ENCODE measurements at regions not wholly inside any gene's neighbourhood (a gene's known extent, or its start where the extent isn't known, plus 50 kb on each side); places are given as distances from the start of the nearest gene placed in this dataset.

DNA sequence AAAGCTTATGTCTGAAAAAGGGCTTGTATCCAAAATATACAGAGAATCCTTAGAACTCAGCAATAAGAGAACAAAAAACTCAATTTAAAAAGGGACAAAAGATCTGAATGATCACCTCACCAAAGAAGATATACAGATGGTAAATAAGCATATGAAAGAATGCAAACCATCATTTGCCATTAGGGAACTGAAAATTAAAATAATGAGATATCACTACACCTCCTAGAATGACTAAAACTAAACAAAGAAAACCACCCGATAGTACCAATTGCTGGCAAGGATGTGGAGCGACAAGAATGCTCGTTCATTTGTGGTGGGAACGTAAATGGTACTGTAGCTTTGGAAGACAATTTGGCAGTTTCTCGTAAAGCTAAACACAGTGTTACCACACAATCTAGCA is 66.9 kb upstream of the MPHOSPH6 start:
- H3K4me3 Mint-ChIP-seq = no peak overlapping the region
- DNase-seq = no peak
- no peak overlapping the region for H3K27ac Mint-ChIP-seq
- H3K4me1 Mint-ChIP-seq = no peaks in the 10 kb centered on the region
- POLR2A ChIA-PET = no interaction called here
- H3K9me3 Mint-ChIP-seq = no peaks in the 10 kb centered on the region
- H3K27me3 Mint-ChIP-seq = peaks cover 43% of the 10 kb centered on the region
- H3K36me3 Mint-ChIP-seq = no peaks in the 10 kb centered on the region
- no peak for ATAC-seq (ENCODE audit: low read depth)

DNA sequence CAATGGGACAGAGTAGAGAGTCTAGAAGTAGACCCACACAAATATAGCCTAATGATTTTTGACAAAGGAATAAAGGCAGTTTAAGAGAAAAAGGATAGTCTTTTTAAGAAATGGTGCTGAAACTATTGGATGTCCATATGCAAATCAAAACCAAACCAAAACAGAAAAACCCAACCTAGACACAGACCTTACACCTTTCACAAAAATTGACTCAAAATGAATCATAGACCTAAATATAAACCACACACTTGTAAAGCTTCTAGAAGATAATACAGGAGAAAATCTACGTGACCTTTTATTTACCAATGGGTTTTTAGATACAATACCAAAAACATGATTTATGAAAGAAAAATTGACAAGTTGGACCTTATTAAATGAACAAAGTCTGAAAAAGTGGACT is 66.4 kb upstream of the MPHOSPH6 start:
- no peaks in the 10 kb centered on the region for H3K36me3 Mint-ChIP-seq
- H3K9me3 Mint-ChIP-seq = no peaks in the 10 kb centered on the region
- no peaks in the 10 kb centered on the region for H3K4me1 Mint-ChIP-seq
- no peak for ATAC-seq (ENCODE audit: low read depth)
- no peak overlapping the region for H3K27ac Mint-ChIP-seq
- POLR2A ChIA-PET = no interaction called here
- H3K4me3 Mint-ChIP-seq = no peak overlapping the region
- peaks cover 43% of the 10 kb centered on the region for H3K27me3 Mint-ChIP-seq
- no peak for DNase-seq

DNA sequence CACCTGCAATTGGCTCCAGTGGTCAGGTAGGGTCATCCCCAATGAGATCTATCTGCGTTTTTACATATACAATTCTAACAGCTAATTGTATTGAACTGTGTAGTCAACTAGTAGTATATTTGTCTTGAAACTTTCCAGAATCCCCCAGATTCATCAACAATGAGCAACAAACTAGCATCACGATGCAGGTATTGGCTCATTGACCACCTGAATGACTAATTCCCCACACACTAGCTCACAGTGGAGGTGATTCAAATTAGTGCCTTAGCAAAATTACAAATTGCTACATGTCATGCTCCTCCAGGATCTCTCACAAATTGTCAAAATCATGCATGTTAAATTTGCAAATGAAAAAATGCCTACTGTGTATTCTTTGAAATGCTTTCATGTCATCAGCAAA is 62.8 kb upstream of the MPHOSPH6 start:
- ATAC-seq (ENCODE audit: low read depth) = no peak
- no peaks in the 10 kb centered on the region for H3K9me3 Mint-ChIP-seq
- H3K4me1 Mint-ChIP-seq = peaks cover 1% of the 10 kb centered on the region
- H3K4me3 Mint-ChIP-seq = no peak overlapping the region
- DNase-seq = no peak
- H3K27me3 Mint-ChIP-seq = peaks cover 33% of the 10 kb centered on the region
- no peak overlapping the region for H3K27ac Mint-ChIP-seq
- POLR2A ChIA-PET = interaction anchor here (0.6 kb wide), 1 partner anchor 445 kb away, joined by 5 read pairs; no protein-coding TSS in a partner anchor
- H3K36me3 Mint-ChIP-seq = no peaks in the 10 kb centered on the region

GRCh38 chr16:82231008-82231787 is 61.2 kb upstream of the MPHOSPH6 start:
- H3K27me3 Mint-ChIP-seq = peaks cover 31% of the 10 kb centered on the region

DNA sequence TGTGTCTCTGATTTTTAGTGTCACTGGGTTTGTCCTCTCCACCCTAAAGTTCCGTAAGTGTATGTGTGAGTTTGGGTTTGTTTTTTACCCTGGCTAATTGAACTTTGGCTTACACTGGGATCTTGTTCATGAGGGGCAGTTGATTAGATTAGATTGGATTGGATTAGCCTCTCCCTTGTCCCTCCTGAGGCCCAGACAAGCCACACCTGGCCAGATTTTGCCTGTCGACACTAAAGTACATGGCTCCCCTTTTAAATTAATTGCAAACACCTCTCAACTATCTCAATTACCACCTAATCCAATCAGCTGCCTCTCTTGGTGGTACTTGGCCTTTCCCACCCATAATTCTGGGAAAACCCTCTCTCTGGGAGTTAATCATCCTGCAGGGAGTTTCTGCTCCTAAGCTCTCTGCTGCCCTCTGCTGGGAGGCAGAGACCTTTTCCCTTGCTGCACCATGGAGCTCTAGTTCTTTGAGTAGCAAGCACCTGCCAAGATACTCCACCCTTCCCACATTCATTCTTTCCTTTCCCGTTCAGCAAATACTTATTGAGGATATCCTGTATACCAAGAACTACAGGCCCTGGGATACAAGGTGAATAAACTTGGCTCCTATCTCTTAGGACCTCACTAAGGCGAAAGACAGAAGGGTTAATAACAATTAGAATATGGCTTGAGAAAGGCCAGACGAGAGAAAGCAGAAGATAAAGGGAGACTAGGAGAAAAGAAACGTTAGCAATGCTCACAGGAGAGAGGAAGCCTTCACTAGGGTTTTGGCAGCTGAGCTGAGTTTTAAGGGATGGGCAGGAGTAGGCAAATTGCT is 60.0 kb upstream of the MPHOSPH6 start:
- ATAC-seq (ENCODE audit: low read depth) (peak; percentile 33), DNase-seq (peak; percentile 57)
- H3K4me1 Mint-ChIP-seq = peaks cover 1% of the 10 kb centered on the region
- H3K4me3 Mint-ChIP-seq = no peak overlapping the region
- POLR2A ChIA-PET = no interaction called here
- peaks cover 28% of the 10 kb centered on the region for H3K27me3 Mint-ChIP-seq
- no peaks in the 10 kb centered on the region for H3K36me3 Mint-ChIP-seq
- H3K27ac Mint-ChIP-seq = no peak overlapping the region
- H3K9me3 Mint-ChIP-seq = no peaks in the 10 kb centered on the region

More at GRCh38 chr16:82231008-82231787, 61.2 kb upstream of the MPHOSPH6 start:
- peaks cover 1% of the 10 kb centered on the region for H3K4me1 Mint-ChIP-seq
- no peak for ATAC-seq (ENCODE audit: low read depth)
- H3K4me3 Mint-ChIP-seq = no peak overlapping the region
- no peak overlapping the region for H3K27ac Mint-ChIP-seq
- H3K9me3 Mint-ChIP-seq = no peaks in the 10 kb centered on the region
- no peak for DNase-seq
- H3K36me3 Mint-ChIP-seq = no peaks in the 10 kb centered on the region
- POLR2A ChIA-PET = no interaction called here

- ATAC-seq (ENCODE audit: low read depth) = no peak
- no peak for DNase-seq
- POLR2A ChIA-PET = no interaction called here
- H3K27me3 Mint-ChIP-seq = peaks cover 47% of the 10 kb centered on the region
- H3K36me3 Mint-ChIP-seq = no peaks in the 10 kb centered on the region
- H3K4me3 Mint-ChIP-seq = no peak overlapping the region
- H3K27ac Mint-ChIP-seq = no peak overlapping the region
- H3K4me1 Mint-ChIP-seq = peaks cover 1% of the 10 kb centered on the region
- no peaks in the 10 kb centered on the region for H3K9me3 Mint-ChIP-seq
Measured at GRCh38 chr16:82226327-82226726, 56.3 kb upstream of the MPHOSPH6 start.

- no peak for DNase-seq
- Mint-ChIP-seq H3K4me3 (no peak overlapping the region), H3K36me3 (no peaks in the 10 kb centered on the region), H3K27me3 (peaks cover 44% of the 10 kb centered on the region), H3K9me3 (no peaks in the 10 kb centered on the region), H3K4me1 (no peaks in the 10 kb centered on the region), H3K27ac (no peak overlapping the region)
- no peak for ATAC-seq (ENCODE audit: low read depth)
- POLR2A ChIA-PET = no interaction called here
Measured at GRCh38 chr16:82224821-82225220, 54.8 kb upstream of the MPHOSPH6 start.

DNA sequence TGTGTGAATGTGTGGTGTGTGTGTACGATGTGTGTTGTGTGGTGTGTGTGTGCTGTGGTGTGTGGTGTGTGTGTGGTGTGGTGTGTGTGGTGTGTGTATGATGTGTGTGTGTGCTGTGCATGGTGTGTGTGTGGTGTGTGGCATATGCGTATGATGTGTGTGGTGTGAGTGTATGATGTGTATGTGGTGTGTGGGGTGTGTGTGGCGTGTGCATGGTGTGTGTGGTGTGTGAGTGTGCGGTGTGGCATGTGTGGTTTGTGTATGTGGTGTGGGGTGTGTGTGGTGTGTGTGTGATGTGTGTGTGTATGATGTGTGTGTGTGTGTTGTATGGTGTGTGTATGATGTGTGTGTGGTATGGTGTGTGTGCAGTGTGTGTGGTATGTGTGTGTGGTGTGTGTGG is 50.5 kb upstream of the MPHOSPH6 start:
- ATAC-seq (ENCODE audit: low read depth) (no peak), DNase-seq (no peak)
- peaks cover 40% of the 10 kb centered on the region for H3K27me3 Mint-ChIP-seq
- H3K9me3 Mint-ChIP-seq = no peaks in the 10 kb centered on the region
- H3K4me3 Mint-ChIP-seq = no peak overlapping the region
- POLR2A ChIA-PET = no interaction called here
- H3K27ac Mint-ChIP-seq = no peak overlapping the region
- H3K4me1 Mint-ChIP-seq = no peaks in the 10 kb centered on the region
- no peaks in the 10 kb centered on the region for H3K36me3 Mint-ChIP-seq

Measured in activated naive CD8-positive, alpha-beta T cell treated with anti-CD3 and anti-CD28 coated beads, Interleukin-2, amount 10 ng/mL, durations not matched to agents 7 days and 5 days (primary cell).